ENCODE measurements at regions not wholly inside any gene's neighbourhood (a gene's known extent, or its start where the extent isn't known, plus 50 kb on each side); places are given as distances from the start of the nearest gene placed in this dataset.

DNA sequence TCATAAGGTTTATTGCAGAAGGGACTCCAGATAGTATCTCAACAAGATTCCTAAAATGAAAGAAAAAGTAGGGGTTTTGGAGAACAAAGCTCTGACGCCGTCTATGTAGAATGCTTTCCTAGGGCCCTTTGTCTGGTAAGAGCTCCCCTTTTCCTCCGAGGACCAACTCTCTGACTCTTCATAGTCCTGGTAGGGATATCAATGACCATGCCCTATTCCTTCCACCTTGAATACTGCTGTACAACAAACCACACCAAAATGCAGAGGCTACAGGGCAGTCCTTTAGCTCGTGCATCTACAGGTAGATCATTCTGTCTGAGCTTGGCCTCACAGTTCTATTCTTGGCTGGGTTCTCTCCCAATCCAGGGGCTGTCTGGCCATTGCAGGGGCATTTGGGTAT lies 190.3 kb downstream of the WDR11 start:
- SMC1A ChIA-PET (ENCODE audit: uncharacterized antibody, unreplicated experiment), result no interaction called here
- 45% methylated on average over 4 of the region's 4 CpGs for WGBS (ENCODE audit: insufficient coverage, insufficient replicate concordance, low lambda C conversion rate, missing lambda C conversion rate)
- RAD21 ChIA-PET (ENCODE audit: unreplicated experiment), result no interaction called here
- FAIRE-seq (no peak), DNase-seq (ENCODE audit: low read depth, low spot score) (no peak), ATAC-seq (no peak)
- in situ Hi-C loops (cut with MboI) (no loop called here), intact Hi-C loops (cut with micrococcal nuclease; ENCODE audit: unreplicated experiment) (no loop called here)
- Histone ChIP-seq H3K9me3 (replicated peaks; ENCODE audit: control insufficient read depth, insufficient read depth, low read length) (no peaks in the 10 kb centered on the region), H4K20me1 (ENCODE audit: control insufficient read depth, insufficient read depth) (no peaks in the 10 kb centered on the region), H3K27ac (ENCODE audit: control insufficient read depth, insufficient read depth) (no peak overlapping the region), H2AFZ (ENCODE audit: control insufficient read depth, low read depth, low read length) (no peak overlapping the region), H3K79me2 (ENCODE audit: control insufficient read depth, insufficient read depth, low read length) (no peaks in the 10 kb centered on the region), H3K9ac (ENCODE audit: control insufficient read depth, insufficient read depth, low read length) (no peak overlapping the region), H3K4me2 (ENCODE audit: control insufficient read depth, insufficient read depth) (no peak overlapping the region), H3K36me3 (ENCODE audit: control insufficient read depth in 2 of 2, insufficient read depth in 2 of 2, low read length in 1 of 2) (no peaks in the 10 kb centered on the region), H3K4me1 (ENCODE audit: control insufficient read depth, insufficient read depth, low read length) (no peaks in the 10 kb centered on the region), H3K4me3 (no peak overlapping the region), H3K27me3 (replicated peaks in 1 of 2; ENCODE audit: control insufficient read depth in 2 of 2, insufficient read depth in 2 of 2, low read length in 1 of 2) (no peaks in the 10 kb centered on the region)
- POLR2A ChIA-PET, result no interaction called here
- CTCF ChIA-PET, result no interaction called here
- no TSS peak for BruUV-seq (replicated peaks)
- TF ChIP-seq IKZF2 (IDR thresholded peaks at IDR 0.05) (no peak), CHD4 (IDR thresholded peaks at IDR 0.05) (no peak), CEBPB (IDR thresholded peaks at IDR 0.05; ENCODE audit: borderline replicate concordance in 1 of 2, low read depth in 2 of 2, low read length in 2 of 2) (no peak), BCL11A (IDR thresholded peaks at IDR 0.05; ENCODE audit: low read depth, low read length) (no peak), FOS (IDR thresholded peaks at IDR 0.05; ENCODE audit: borderline replicate concordance, extremely low read depth, insufficient read length) (no peak), RFX5 (IDR thresholded peaks at IDR 0.05; ENCODE audit: low read depth, low read length) (no peak), MTA3 (IDR thresholded peaks at IDR 0.05; ENCODE audit: borderline replicate concordance, low read length) (no peak), TCF7 (IDR thresholded peaks at IDR 0.05; ENCODE audit: borderline replicate concordance) (no peak), NFYA (IDR thresholded peaks at IDR 0.05; ENCODE audit: borderline replicate concordance, low read depth, low read length) (no peak), ZSCAN29 (IDR thresholded peaks at IDR 0.05) (no peak), CREM (IDR thresholded peaks at IDR 0.05; ENCODE audit: low read depth) (no peak), KAT2A (conservative IDR thresholded peaks at IDR 0.05; ENCODE audit: control insufficient read depth, low read depth, low read length) (no peak), HDGF (IDR thresholded peaks at IDR 0.05) (no peak), ZNF384 (IDR thresholded peaks at IDR 0.05; ENCODE audit: borderline replicate concordance, low read depth, low read length) (no peak)
- TF ChIP-seq, protein P1, sequence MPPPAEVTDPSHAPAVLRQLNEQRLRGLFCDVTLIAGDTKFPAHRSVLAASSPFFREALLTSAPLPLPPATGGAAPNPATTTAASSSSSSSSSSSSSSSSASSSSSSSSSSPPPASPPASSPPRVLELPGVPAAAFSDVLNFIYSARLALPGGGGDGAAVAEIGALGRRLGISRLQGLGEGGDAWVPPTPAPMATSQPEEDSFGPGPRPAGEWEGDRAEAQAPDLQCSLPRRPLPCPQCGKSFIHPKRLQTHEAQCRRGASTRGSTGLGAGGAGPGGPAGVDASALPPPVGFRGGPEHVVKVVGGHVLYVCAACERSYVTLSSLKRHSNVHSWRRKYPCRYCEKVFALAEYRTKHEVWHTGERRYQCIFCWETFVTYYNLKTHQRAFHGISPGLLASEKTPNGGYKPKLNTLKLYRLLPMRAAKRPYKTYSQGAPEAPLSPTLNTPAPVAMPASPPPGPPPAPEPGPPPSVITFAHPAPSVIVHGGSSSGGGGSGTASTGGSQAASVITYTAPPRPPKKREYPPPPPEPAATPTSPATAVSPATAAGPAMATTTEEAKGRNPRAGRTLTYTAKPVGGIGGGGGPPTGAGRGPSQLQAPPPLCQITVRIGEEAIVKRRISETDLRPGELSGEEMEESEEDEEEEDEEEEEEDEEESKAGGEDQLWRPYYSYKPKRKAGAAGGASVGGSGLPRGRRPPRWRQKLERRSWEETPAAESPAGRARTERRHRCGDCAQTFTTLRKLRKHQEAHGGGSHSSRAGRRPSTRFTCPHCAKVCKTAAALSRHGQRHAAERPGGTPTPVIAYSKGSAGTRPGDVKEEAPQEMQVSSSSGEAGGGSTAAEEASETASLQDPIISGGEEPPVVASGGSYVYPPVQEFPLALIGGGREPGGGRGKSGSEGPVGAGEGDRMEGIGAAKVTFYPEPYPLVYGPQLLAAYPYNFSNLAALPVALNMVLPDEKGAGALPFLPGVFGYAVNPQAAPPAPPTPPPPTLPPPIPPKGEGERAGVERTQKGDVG (CRISPR knock-in tag; IDR thresholded peaks at IDR 0.05), result no peak

Measured in GM12878 (cell line).